ENCODE measurements at regions not wholly inside any gene's neighbourhood (a gene's known extent, or its start where the extent isn't known, plus 50 kb on each side); places are given as distances from the start of the nearest gene placed in this dataset.

DNA sequence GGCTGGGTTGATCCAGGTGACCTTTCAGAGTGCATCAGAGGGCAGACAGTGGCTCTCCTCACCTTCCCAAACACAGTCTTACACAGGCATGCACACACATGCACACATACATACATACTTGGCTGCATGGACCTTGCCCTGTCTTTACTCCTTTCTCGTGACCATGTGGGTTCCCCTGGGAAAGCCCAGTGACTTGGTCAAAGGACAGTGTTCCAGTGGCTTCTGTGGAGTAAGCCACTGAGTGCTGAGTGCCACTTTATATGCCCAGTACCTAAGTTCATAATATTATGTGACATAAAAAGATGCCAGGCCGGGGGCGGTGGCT lies 249.4 kb downstream of the MYCN start:
- Mint-ChIP-seq H3K36me3 (ENCODE audit: low read depth) (no peaks in the 10 kb centered on the region), H3K27me3 (no peaks in the 10 kb centered on the region), H3K9me3 (no peaks in the 10 kb centered on the region), H3K27ac (no peak overlapping the region), H3K4me1 (ENCODE audit: low read depth) (no peaks in the 10 kb centered on the region), H3K4me3 (no peak overlapping the region)
- TF ChIP-seq, protein P1, sequence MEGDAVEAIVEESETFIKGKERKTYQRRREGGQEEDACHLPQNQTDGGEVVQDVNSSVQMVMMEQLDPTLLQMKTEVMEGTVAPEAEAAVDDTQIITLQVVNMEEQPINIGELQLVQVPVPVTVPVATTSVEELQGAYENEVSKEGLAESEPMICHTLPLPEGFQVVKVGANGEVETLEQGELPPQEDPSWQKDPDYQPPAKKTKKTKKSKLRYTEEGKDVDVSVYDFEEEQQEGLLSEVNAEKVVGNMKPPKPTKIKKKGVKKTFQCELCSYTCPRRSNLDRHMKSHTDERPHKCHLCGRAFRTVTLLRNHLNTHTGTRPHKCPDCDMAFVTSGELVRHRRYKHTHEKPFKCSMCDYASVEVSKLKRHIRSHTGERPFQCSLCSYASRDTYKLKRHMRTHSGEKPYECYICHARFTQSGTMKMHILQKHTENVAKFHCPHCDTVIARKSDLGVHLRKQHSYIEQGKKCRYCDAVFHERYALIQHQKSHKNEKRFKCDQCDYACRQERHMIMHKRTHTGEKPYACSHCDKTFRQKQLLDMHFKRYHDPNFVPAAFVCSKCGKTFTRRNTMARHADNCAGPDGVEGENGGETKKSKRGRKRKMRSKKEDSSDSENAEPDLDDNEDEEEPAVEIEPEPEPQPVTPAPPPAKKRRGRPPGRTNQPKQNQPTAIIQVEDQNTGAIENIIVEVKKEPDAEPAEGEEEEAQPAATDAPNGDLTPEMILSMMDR (IDR thresholded peaks at IDR 0.05), result no peak
- intact Hi-C loops (cut with DNase I, micrococcal nuclease), result no loop called here
- POLR2A ChIA-PET, result no interaction called here
- peaks cover 0 to 7% of the 10 kb centered on the region in 2 experiments for H3K9me3 ChIP-seq (ENCODE audit: control insufficient read depth in 1 of 2, insufficient read depth in 1 of 2, low read length in 2 of 2)
- H3K27ac ChIP-seq (ENCODE audit: low read depth in 1 of 2, low read length in 2 of 2), result no peak overlapping the region
- H3K27me3 ChIP-seq (ENCODE audit: control insufficient read depth in 1 of 2, insufficient read depth in 2 of 2, low read length in 2 of 2), result no peaks in the 10 kb centered on the region
- no peak overlapping the region for H3K4me3 ChIP-seq (ENCODE audit: low read length)
- ATAC-seq (ENCODE audit: poor library complexity), result no peak
- DNase-seq, result no peak
- H3K36me3 ChIP-seq (ENCODE audit: insufficient read depth, low read length), result no peaks in the 10 kb centered on the region
- CTCF ChIA-PET, result no interaction called here
- H3K4me1 ChIP-seq (ENCODE audit: insufficient read depth, low read length), result no peaks in the 10 kb centered on the region

DNA sequence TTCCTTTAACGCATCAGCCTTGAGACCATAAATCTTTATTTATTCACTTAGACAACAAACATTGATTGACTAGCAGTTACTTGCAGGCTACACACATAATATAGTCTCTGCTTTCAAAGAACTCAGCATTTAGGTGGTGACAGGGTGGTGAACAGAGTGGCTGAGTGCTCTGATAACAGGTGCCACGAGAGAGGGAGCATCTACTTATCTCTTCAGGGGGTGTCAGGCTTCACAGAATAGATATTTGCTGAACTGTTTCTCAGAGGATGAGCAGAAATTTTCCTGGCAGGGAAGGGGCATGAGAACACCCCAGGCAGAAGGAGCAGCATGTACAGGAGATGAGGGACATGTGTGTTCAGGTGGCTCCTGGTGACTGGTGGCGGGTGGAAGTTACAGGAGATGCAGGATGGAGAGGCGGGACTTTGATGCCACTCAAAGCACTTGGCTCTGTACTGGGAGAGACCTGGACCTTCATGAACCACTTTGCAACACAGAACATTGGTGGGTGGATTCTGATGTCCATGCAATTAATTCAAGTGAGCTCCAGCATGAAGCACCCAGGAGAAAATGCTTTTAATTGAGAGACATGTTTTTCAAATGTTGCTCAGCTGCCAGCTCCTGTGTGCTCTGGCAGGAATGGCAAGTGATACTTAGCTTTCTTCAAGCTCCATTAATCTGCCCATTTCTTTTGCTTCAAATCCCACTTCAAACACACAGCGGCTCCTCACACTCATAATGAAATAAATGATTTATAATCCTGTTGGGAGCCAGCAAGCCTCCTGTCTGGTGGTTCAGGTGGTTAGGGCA lies 248.9 kb downstream of the MYCN start:
- no peak overlapping the region for H3K4me3 Mint-ChIP-seq
- H3K9me3 Mint-ChIP-seq, result no peaks in the 10 kb centered on the region
- intact Hi-C loops (cut with DNase I, micrococcal nuclease), result no loop called here
- H3K36me3 Mint-ChIP-seq (ENCODE audit: low read depth), result no peaks in the 10 kb centered on the region
- Histone ChIP-seq H3K27me3 (ENCODE audit: control insufficient read depth in 1 of 2, insufficient read depth in 2 of 2, low read length in 2 of 2) (no peaks in the 10 kb centered on the region), H3K4me1 (ENCODE audit: insufficient read depth, low read length) (no peaks in the 10 kb centered on the region), H3K9me3 (ENCODE audit: control insufficient read depth in 1 of 2, insufficient read depth in 1 of 2, low read length in 2 of 2) (peaks cover 0 to 7% of the 10 kb centered on the region in 2 experiments), H3K36me3 (ENCODE audit: insufficient read depth, low read length) (no peaks in the 10 kb centered on the region), H3K4me3 (ENCODE audit: low read length) (no peak overlapping the region), H3K27ac (ENCODE audit: low read depth in 1 of 2, low read length in 2 of 2) (no peak overlapping the region)
- DNase-seq (no peak), ATAC-seq (ENCODE audit: poor library complexity) (no peak)
- no peak overlapping the region for H3K27ac Mint-ChIP-seq
- ChIA-PET CTCF (no interaction called here), POLR2A (no interaction called here)
- no peaks in the 10 kb centered on the region for H3K27me3 Mint-ChIP-seq
- TF ChIP-seq, protein P1 (IDR thresholded peaks at IDR 0.05), result no peak
- no peaks in the 10 kb centered on the region for H3K4me1 Mint-ChIP-seq (ENCODE audit: low read depth)

DNA sequence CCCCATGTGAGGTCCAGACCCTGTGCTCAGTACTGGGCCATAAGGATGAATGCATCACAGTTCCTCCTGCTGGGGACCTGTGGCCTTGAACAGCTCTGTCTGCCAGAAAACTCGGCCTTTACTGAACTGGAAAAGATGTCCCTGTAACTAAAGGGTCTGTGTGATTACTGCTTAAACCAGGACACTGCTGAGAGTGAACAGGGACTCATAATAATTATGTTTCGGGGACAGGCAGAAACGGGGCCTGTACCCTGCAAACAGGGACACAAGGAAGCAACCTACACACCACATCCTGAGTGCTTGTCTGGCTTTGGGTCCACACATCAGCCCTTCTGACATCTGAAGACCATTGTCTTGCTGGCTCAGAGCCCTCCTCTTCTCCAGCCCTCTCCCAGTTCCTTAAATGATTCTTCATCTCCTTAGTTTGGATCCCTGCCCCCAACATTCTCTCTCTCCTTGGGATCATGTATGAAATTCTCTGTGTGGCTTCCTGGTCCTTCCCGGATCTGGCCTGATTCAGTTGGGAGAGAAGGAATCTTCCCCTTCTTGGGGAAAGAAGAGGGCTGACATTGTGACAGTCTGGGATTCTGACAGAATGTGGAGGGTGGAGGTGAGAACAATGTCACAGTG lies 248.0 kb downstream of the MYCN start:
- CTCF ChIA-PET, result no interaction called here
- H3K27me3 Mint-ChIP-seq, result peaks cover 1% of the 10 kb centered on the region

More for the DNA sequence above, 248.0 kb downstream of the MYCN start:
- Mint-ChIP-seq H3K27ac (no peak overlapping the region), H3K4me3 (no peak overlapping the region), H3K36me3 (ENCODE audit: low read depth) (no peaks in the 10 kb centered on the region), H3K9me3 (no peaks in the 10 kb centered on the region), H3K4me1 (ENCODE audit: low read depth) (no peaks in the 10 kb centered on the region)
- POLR2A ChIA-PET, result no interaction called here
- DNase-seq, result no peak
- no peaks in the 10 kb centered on the region for H3K4me1 ChIP-seq (ENCODE audit: insufficient read depth, low read length)
- H3K36me3 ChIP-seq (ENCODE audit: insufficient read depth, low read length), result no peaks in the 10 kb centered on the region
- H3K9me3 ChIP-seq (ENCODE audit: control insufficient read depth in 1 of 2, insufficient read depth in 1 of 2, low read length in 2 of 2), result peaks cover 0 to 7% of the 10 kb centered on the region in 2 experiments
- H3K27ac ChIP-seq (ENCODE audit: low read depth in 1 of 2, low read length in 2 of 2), result no peak overlapping the region
- H3K27me3 ChIP-seq (ENCODE audit: control insufficient read depth in 1 of 2, insufficient read depth in 2 of 2, low read length in 2 of 2), result no peaks in the 10 kb centered on the region
- TF ChIP-seq, protein P1 (IDR thresholded peaks at IDR 0.05), result no peak
- no peak overlapping the region for H3K4me3 ChIP-seq (ENCODE audit: low read length)
- intact Hi-C loops (cut with DNase I, micrococcal nuclease), result no loop called here
- ATAC-seq (ENCODE audit: poor library complexity), result no peak
